ENCODE measurements at regions not wholly inside any gene's neighbourhood (a gene's known extent, or its start where the extent isn't known, plus 50 kb on each side); places are given as distances from the start of the nearest gene placed in this dataset.

DNA sequence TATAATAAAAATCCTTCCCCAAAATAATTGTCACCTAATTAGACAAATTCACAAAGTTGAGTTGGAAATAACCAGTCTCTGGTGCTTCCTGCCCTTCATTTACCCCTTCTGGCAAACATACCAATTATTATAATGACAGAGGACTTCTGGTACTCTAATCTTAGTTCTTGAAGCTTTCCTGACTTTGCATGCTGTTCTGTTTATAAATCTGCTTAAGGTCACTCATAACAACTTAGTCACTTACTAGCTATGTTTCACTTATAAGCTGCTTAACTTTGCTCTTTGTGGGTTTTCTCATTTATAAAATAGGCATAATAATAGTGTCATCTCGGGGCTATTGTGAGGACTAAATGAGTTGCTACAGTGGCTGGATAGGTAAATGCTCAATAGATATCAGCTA is 446.5 kb downstream of the EFNA5 start:
- no peak overlapping the region for H3K4me3 ChIP-seq (replicated peaks in 1 of 2; ENCODE audit: low read depth in 1 of 2, low read length in 2 of 2)
- ChIA-PET POLR2A (no interaction called here), CTCF (no interaction called here), RAD21 (ENCODE audit: low non-redundant PET in 1 of 2, low total read pairs in 2 of 2, uncharacterized antibody in 2 of 2, unreplicated experiment in 2 of 2) (no interaction called here)
- no peaks in the 10 kb centered on the region for H3K9me3 ChIP-seq (ENCODE audit: control insufficient read depth in 1 of 2, insufficient read depth in 1 of 2, low read depth in 1 of 2, low read length in 2 of 2)
- H3K4me1 ChIP-seq (ENCODE audit: control insufficient read depth in 1 of 2, insufficient read depth in 2 of 2, low read length in 2 of 2) = no peaks in the 10 kb centered on the region
- no peaks in the 10 kb centered on the region for H3K36me3 ChIP-seq (ENCODE audit: control insufficient read depth in 1 of 2, insufficient read depth in 2 of 2, low read length in 2 of 2)
- TF ChIP-seq FOSL1 (IDR thresholded peaks at IDR 0.05; ENCODE audit: low read depth) = no peak
- TF ChIP-seq SRF (IDR thresholded peaks at IDR 0.05; ENCODE audit: low read depth) = no peak
- TF ChIP-seq POLR2A (IDR thresholded peaks at IDR 0.05; ENCODE audit: borderline replicate concordance, extremely low read depth, insufficient read depth, insufficient read length) = no peak
- no peak for TF ChIP-seq YY1 (IDR thresholded peaks at IDR 0.05; ENCODE audit: extremely low read depth, insufficient replicate concordance, low read depth, low read length)
- TF ChIP-seq EZH2phosphoT487 (IDR thresholded peaks at IDR 0.05; ENCODE audit: borderline replicate concordance) = no peak
- no peak for TF ChIP-seq EGR1 (IDR thresholded peaks at IDR 0.05; ENCODE audit: low read depth)
- TF ChIP-seq, protein P1, sequence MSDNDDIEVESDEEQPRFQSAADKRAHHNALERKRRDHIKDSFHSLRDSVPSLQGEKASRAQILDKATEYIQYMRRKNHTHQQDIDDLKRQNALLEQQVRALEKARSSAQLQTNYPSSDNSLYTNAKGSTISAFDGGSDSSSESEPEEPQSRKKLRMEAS (IDR thresholded peaks at IDR 0.05) = no peak
- TF ChIP-seq RAD21 (IDR thresholded peaks at IDR 0.05; ENCODE audit: low read depth) = no peak
- no peak for TF ChIP-seq EZH2 (IDR thresholded peaks at IDR 0.05)
- TF ChIP-seq ZNF274 (IDR thresholded peaks at IDR 0.05; ENCODE audit: low read depth, low read length) = no peak
- TF ChIP-seq, protein P2, sequence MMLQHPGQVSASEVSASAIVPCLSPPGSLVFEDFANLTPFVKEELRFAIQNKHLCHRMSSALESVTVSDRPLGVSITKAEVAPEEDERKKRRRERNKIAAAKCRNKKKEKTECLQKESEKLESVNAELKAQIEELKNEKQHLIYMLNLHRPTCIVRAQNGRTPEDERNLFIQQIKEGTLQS (IDR thresholded peaks at IDR 0.05) = no peak
- TF ChIP-seq ELF1 (IDR thresholded peaks at IDR 0.05; ENCODE audit: borderline replicate concordance, low read depth) = no peak
- TF ChIP-seq TCF7L2 (IDR thresholded peaks at IDR 0.05; ENCODE audit: borderline replicate concordance, extremely low read depth, insufficient read depth, insufficient read length) = no peak
- TF ChIP-seq, protein P3, sequence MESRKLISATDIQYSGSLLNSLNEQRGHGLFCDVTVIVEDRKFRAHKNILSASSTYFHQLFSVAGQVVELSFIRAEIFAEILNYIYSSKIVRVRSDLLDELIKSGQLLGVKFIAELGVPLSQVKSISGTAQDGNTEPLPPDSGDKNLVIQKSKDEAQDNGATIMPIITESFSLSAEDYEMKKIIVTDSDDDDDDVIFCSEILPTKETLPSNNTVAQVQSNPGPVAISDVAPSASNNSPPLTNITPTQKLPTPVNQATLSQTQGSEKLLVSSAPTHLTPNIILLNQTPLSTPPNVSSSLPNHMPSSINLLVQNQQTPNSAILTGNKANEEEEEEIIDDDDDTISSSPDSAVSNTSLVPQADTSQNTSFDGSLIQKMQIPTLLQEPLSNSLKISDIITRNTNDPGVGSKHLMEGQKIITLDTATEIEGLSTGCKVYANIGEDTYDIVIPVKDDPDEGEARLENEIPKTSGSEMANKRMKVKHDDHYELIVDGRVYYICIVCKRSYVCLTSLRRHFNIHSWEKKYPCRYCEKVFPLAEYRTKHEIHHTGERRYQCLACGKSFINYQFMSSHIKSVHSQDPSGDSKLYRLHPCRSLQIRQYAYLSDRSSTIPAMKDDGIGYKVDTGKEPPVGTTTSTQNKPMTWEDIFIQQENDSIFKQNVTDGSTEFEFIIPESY (IDR thresholded peaks at IDR 0.05; ENCODE audit: extremely low read depth, insufficient replicate concordance, low read length) = no peak
- no peak for TF ChIP-seq SIN3A (IDR thresholded peaks at IDR 0.05; ENCODE audit: low read depth)
- TF ChIP-seq POLR2AphosphoS5 (IDR thresholded peaks at IDR 0.05; ENCODE audit: low read depth, low read length) = no peak
- H3K79me2 ChIP-seq (ENCODE audit: insufficient read depth, low read length) = no peaks in the 10 kb centered on the region
- no peaks in the 10 kb centered on the region for H3K27me3 ChIP-seq (ENCODE audit: insufficient read depth, low read length)
- no peak overlapping the region for H3K27ac ChIP-seq (ENCODE audit: low read depth, low read length)
- no peaks in the 10 kb centered on the region for H3K9me2 ChIP-seq (ENCODE audit: insufficient read depth)
- intact Hi-C loops (cut with micrococcal nuclease) = no loop called here
- DNase-seq (ENCODE audit: low read depth, low spot score) (no peak), ATAC-seq (no peak)
- no peak overlapping the region for H3K4me2 ChIP-seq (ENCODE audit: low read length)
- no TSS peak for BruUV-seq (replicated peaks)
- H4K20me1 ChIP-seq (ENCODE audit: insufficient read depth) = no peaks in the 10 kb centered on the region
- no peak overlapping the region for H3K9ac ChIP-seq (ENCODE audit: low read length)
- no peak overlapping the region for H2AFZ ChIP-seq (ENCODE audit: low read depth, low read length, poor library complexity, severe bottlenecking)

Measured in HCT116 (cell line).